ENCODE measurements at regions not wholly inside any gene's neighbourhood (a gene's known extent, or its start where the extent isn't known, plus 50 kb on each side); places are given as distances from the start of the nearest gene placed in this dataset.

GRCh38 chr7:49158321-49158720 lies 234.0 kb downstream of the CDC14C start:
- TF ChIP-seq POLR2AphosphoS5 (IDR thresholded peaks at IDR 0.05) = no peak
- no peak for TF ChIP-seq EP300 (IDR thresholded peaks at IDR 0.05)
- TF ChIP-seq CTCF (IDR thresholded peaks at IDR 0.05) = no peak
- no peak for TF ChIP-seq POLR2A (IDR thresholded peaks at IDR 0.05)
- no peaks in the 10 kb centered on the region for H3K36me3 ChIP-seq
- H3K27me3 ChIP-seq = no peaks in the 10 kb centered on the region
- DNase-seq (no peak), ATAC-seq (ENCODE audit: low FRiP score in 2 of 2) (no peak)
- H3K4me1 ChIP-seq = no peaks in the 10 kb centered on the region
- no peak overlapping the region for H3K4me3 ChIP-seq
- H3K9me3 ChIP-seq = no peaks in the 10 kb centered on the region
- no peak overlapping the region for H3K27ac ChIP-seq
- 58 to 63% methylated on average over 2 of the region's 2 CpGs for WGBS, 2 donors

- no peak for ATAC-seq (ENCODE audit: low FRiP score in 2 of 2)
- H3K4me3 ChIP-seq = no peak overlapping the region
- H3K4me1 ChIP-seq = no peaks in the 10 kb centered on the region
- no peaks in the 10 kb centered on the region for H3K27me3 ChIP-seq
- WGBS, 2 donors = 38 to 46% methylated on average over 4 of the region's 4 CpGs
- H3K36me3 ChIP-seq = no peaks in the 10 kb centered on the region
- H3K27ac ChIP-seq = no peak overlapping the region
- no peak for DNase-seq
- TF ChIP-seq EP300 (IDR thresholded peaks at IDR 0.05) (no peak), POLR2AphosphoS5 (IDR thresholded peaks at IDR 0.05) (no peak), CTCF (IDR thresholded peaks at IDR 0.05) (no peak), POLR2A (IDR thresholded peaks at IDR 0.05) (no peak)
- H3K9me3 ChIP-seq = no peaks in the 10 kb centered on the region
These were observed 235.2 kb downstream of the CDC14C start for GRCh38 chr7:49159536-49159935.

DNA sequence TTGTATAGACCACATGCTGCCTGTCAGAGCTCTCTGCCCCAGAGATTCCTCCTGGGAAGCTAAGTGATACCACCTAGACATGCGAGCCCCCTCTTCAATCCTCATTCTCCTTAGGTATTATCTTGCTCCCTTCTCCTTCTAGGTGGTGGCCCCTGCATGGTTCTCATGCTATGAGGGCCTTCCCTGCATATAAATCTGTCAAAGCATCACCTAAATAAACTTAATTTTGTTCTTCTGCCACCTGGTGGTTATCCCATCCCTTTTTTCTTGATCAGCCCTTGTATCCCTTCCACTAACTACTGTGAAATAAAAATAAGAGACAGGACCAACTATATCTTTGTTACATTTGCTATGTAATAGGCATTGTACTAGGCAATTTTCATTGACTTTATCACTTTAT lies 242.1 kb downstream of the CDC14C start:
- ATAC-seq (ENCODE audit: low FRiP score in 2 of 2) (no peak), DNase-seq (no peak)
- 90 to 96% methylated on average over 1 of the region's 1 CpG for WGBS, 2 donors
- H3K36me3 ChIP-seq = no peaks in the 10 kb centered on the region
- TF ChIP-seq CTCF (IDR thresholded peaks at IDR 0.05) = no peak
- TF ChIP-seq EP300 (IDR thresholded peaks at IDR 0.05) = no peak
- no peak for TF ChIP-seq POLR2A (IDR thresholded peaks at IDR 0.05)
- no peak for TF ChIP-seq POLR2AphosphoS5 (IDR thresholded peaks at IDR 0.05)
- no peak overlapping the region for H3K27ac ChIP-seq
- H3K27me3 ChIP-seq = no peaks in the 10 kb centered on the region
- H3K4me1 ChIP-seq = no peaks in the 10 kb centered on the region
- H3K4me3 ChIP-seq = no peak overlapping the region
- no peaks in the 10 kb centered on the region for H3K9me3 ChIP-seq

DNA sequence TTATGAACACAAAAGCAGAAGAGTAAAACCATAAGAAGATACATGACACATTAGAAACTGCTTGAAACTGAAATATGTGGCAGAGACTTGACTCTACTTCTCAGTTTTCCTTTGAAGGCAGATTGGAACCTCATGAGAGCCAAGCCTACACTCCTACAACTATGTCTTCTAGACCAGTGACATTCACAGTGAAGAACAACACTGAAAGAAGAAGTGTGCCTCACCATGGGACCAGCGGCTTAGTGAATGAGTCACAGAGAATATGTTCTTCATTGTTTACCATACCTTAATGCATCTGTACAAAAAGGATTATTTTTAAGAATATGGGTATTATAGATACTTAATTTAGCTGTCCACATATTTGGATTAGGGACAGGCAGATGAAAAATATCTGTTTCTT lies 248.3 kb downstream of the CDC14C start:
- DNase-seq (no peak), ATAC-seq (ENCODE audit: low FRiP score in 2 of 2) (no peak)
- no peaks in the 10 kb centered on the region for H3K4me1 ChIP-seq
- WGBS, 2 donors = 89 to 91% methylated on average over 1 of the region's 1 CpG
- H3K36me3 ChIP-seq = no peaks in the 10 kb centered on the region
- H3K27ac ChIP-seq = no peak overlapping the region
- no peak overlapping the region for H3K4me3 ChIP-seq
- TF ChIP-seq POLR2A (IDR thresholded peaks at IDR 0.05) (no peak), EP300 (IDR thresholded peaks at IDR 0.05) (no peak), CTCF (IDR thresholded peaks at IDR 0.05) (no peak), POLR2AphosphoS5 (IDR thresholded peaks at IDR 0.05) (no peak)
- H3K9me3 ChIP-seq = no peaks in the 10 kb centered on the region
- no peaks in the 10 kb centered on the region for H3K27me3 ChIP-seq

DNA sequence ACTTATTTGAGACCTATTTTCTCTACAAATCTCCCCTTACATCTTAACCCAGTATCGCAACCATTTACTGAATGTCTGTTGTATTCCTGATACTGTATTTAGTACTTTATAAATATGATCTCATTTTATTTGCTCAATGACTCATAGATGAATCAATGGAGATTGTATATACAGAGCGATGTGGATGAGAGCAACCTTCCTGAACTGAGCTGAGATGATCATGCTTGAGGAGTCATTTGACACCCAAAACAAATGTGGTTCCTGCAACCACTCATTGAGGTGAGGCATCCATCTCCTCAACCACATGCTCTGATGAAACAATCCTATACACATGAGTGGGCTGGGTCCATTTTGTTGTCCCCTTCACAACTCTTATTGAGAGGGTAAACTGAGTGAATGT lies 250.0 kb downstream of the CDC14C start:
- Histone ChIP-seq H3K4me1 (no peaks in the 10 kb centered on the region), H3K9me3 (no peaks in the 10 kb centered on the region), H3K27me3 (no peaks in the 10 kb centered on the region), H3K36me3 (no peaks in the 10 kb centered on the region), H3K27ac (no peak overlapping the region), H3K4me3 (no peak overlapping the region)
- TF ChIP-seq POLR2AphosphoS5 (IDR thresholded peaks at IDR 0.05) (no peak), POLR2A (IDR thresholded peaks at IDR 0.05) (no peak), EP300 (IDR thresholded peaks at IDR 0.05) (no peak), CTCF (IDR thresholded peaks at IDR 0.05) (no peak)
- DNase-seq (no peak), ATAC-seq (ENCODE audit: low FRiP score in 2 of 2) (no peak)
- WGBS, 2 donors = 88 to 90% methylated on average over 2 of the region's 2 CpGs

All from upper lobe of left lung (tissue), 6 donors.